ENCODE measurements at regions not wholly inside any gene's neighbourhood (a gene's known extent, or its start where the extent isn't known, plus 50 kb on each side); places are given as distances from the start of the nearest gene placed in this dataset.

DNA sequence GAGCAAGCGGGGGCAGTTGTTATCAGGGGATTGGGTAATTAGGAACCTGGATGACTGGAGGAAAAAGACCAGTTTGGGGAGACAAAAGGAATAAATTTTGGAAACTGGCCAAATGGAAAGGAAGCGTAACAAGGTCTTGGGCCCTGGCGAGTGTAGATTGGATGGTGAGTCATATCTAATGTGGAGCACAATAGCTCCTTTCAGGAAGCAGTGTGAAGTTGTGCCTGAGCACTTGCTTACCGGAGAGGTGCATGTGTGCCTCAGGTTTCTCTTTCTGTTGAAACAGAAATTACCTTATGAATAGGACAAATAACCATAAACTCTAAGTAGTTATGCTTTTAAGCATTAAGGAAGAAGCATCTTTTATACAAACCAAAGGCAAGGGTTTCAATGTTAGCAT, 176.4 kb downstream of the KIF4B start:
- DNase-seq (ENCODE audit: low spot score) = no peak
- TF ChIP-seq EGR1 (IDR thresholded peaks at IDR 0.05; ENCODE audit: low read depth in 2 of 2) (no peak), RAD21 (IDR thresholded peaks at IDR 0.05) (no peak), YY1 (IDR thresholded peaks at IDR 0.05) (no peak), FOXA2 (IDR thresholded peaks at IDR 0.05) (no peak)
- TF ChIP-seq, protein P1, sequence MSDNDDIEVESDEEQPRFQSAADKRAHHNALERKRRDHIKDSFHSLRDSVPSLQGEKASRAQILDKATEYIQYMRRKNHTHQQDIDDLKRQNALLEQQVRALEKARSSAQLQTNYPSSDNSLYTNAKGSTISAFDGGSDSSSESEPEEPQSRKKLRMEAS (IDR thresholded peaks at IDR 0.05) = no peak
- TF ChIP-seq, protein P2, sequence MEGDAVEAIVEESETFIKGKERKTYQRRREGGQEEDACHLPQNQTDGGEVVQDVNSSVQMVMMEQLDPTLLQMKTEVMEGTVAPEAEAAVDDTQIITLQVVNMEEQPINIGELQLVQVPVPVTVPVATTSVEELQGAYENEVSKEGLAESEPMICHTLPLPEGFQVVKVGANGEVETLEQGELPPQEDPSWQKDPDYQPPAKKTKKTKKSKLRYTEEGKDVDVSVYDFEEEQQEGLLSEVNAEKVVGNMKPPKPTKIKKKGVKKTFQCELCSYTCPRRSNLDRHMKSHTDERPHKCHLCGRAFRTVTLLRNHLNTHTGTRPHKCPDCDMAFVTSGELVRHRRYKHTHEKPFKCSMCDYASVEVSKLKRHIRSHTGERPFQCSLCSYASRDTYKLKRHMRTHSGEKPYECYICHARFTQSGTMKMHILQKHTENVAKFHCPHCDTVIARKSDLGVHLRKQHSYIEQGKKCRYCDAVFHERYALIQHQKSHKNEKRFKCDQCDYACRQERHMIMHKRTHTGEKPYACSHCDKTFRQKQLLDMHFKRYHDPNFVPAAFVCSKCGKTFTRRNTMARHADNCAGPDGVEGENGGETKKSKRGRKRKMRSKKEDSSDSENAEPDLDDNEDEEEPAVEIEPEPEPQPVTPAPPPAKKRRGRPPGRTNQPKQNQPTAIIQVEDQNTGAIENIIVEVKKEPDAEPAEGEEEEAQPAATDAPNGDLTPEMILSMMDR (IDR thresholded peaks at IDR 0.05; ENCODE audit: low read depth, low read length, missing input control) = no peak
- no peak overlapping the region for H3K9ac ChIP-seq (ENCODE audit: low read depth in 1 of 2, low read length in 2 of 2)
- WGBS = 81% methylated on average over 4 of the region's 4 CpGs
- H3K9me3 ChIP-seq (ENCODE audit: control insufficient read depth in 4 of 4, low read length in 3 of 4) = peaks cover 0 to 7% (median 4%) of the 10 kb centered on the region in 4 donors
- H3K4me1 ChIP-seq (ENCODE audit: control insufficient read depth in 4 of 4, insufficient read depth in 4 of 4, low read length in 3 of 4) = no peaks in the 10 kb centered on the region
- no peaks in the 10 kb centered on the region for H3K36me3 ChIP-seq (ENCODE audit: control insufficient read depth in 4 of 4, insufficient read depth in 3 of 4, low read depth in 1 of 4, low read length in 3 of 4)
- H3K27ac ChIP-seq (ENCODE audit: low read depth in 1 of 2, low read length in 2 of 2) = no peak overlapping the region
- no peak overlapping the region for H3K4me3 ChIP-seq (ENCODE audit: low read depth in 1 of 3, low read length in 3 of 3)
- H3K27me3 ChIP-seq (ENCODE audit: control insufficient read depth in 4 of 4, insufficient read depth in 4 of 4, low read length in 3 of 4) = peaks cover 0 to 5% (median 0%) of the 10 kb centered on the region in 4 donors

DNA sequence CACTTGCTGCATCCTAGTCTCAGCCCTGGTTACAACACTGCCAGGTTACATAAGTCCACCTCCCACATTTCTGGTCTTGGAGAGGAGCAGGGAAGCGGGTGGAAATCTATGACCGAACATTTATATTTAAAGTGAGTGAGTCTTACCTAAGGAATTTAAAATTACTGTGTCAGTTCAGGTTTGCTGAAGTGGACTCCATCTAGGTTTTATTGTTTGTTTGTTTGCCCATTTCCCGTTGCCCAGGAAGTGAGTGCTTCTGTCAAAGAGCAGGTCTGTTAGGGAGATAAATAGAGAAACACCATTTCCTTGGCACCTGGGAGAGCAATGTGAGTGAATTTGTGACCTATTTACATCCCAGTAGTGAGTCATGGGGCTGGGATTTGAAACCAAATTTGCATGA, 179.5 kb downstream of the KIF4B start:
- H3K9ac ChIP-seq (ENCODE audit: low read depth in 1 of 2, low read length in 2 of 2) = no peak overlapping the region
- 66% methylated on average over 3 of the region's 3 CpGs for WGBS
- peaks cover 0 to 5% (median 0%) of the 10 kb centered on the region in 4 donors for H3K27me3 ChIP-seq (ENCODE audit: control insufficient read depth in 4 of 4, insufficient read depth in 4 of 4, low read length in 3 of 4)
- TF ChIP-seq, protein P1 (IDR thresholded peaks at IDR 0.05) = no peak
- TF ChIP-seq FOXA1 (IDR thresholded peaks at IDR 0.05) (no peak), HNF4G (IDR thresholded peaks at IDR 0.05) (no peak), YY1 (IDR thresholded peaks at IDR 0.05) (no peak), HNF4A (conservative IDR thresholded peaks at IDR 0.05) (no peak), NR2F2 (IDR thresholded peaks at IDR 0.05) (no peak)
- TF ChIP-seq, protein P3, sequence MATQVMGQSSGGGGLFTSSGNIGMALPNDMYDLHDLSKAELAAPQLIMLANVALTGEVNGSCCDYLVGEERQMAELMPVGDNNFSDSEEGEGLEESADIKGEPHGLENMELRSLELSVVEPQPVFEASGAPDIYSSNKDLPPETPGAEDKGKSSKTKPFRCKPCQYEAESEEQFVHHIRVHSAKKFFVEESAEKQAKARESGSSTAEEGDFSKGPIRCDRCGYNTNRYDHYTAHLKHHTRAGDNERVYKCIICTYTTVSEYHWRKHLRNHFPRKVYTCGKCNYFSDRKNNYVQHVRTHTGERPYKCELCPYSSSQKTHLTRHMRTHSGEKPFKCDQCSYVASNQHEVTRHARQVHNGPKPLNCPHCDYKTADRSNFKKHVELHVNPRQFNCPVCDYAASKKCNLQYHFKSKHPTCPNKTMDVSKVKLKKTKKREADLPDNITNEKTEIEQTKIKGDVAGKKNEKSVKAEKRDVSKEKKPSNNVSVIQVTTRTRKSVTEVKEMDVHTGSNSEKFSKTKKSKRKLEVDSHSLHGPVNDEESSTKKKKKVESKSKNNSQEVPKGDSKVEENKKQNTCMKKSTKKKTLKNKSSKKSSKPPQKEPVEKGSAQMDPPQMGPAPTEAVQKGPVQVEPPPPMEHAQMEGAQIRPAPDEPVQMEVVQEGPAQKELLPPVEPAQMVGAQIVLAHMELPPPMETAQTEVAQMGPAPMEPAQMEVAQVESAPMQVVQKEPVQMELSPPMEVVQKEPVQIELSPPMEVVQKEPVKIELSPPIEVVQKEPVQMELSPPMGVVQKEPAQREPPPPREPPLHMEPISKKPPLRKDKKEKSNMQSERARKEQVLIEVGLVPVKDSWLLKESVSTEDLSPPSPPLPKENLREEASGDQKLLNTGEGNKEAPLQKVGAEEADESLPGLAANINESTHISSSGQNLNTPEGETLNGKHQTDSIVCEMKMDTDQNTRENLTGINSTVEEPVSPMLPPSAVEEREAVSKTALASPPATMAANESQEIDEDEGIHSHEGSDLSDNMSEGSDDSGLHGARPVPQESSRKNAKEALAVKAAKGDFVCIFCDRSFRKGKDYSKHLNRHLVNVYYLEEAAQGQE (IDR thresholded peaks at IDR 0.05) = no peak
- TF ChIP-seq, protein P4, sequence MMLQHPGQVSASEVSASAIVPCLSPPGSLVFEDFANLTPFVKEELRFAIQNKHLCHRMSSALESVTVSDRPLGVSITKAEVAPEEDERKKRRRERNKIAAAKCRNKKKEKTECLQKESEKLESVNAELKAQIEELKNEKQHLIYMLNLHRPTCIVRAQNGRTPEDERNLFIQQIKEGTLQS (IDR thresholded peaks at IDR 0.05) = no peak
- no peak for DNase-seq (ENCODE audit: low spot score)
- H3K9me3 ChIP-seq (ENCODE audit: control insufficient read depth in 4 of 4, low read length in 3 of 4) = peaks cover 0 to 2% (median 0%) of the 10 kb centered on the region in 4 donors
- H3K4me3 ChIP-seq (ENCODE audit: low read depth in 1 of 3, low read length in 3 of 3) = no peak overlapping the region
- H3K36me3 ChIP-seq (ENCODE audit: control insufficient read depth in 4 of 4, insufficient read depth in 3 of 4, low read depth in 1 of 4, low read length in 3 of 4) = no peaks in the 10 kb centered on the region
- H3K4me1 ChIP-seq (ENCODE audit: control insufficient read depth in 4 of 4, insufficient read depth in 4 of 4, low read length in 3 of 4) = no peaks in the 10 kb centered on the region
- no peak overlapping the region for H3K27ac ChIP-seq (ENCODE audit: low read depth in 1 of 2, low read length in 2 of 2)

Measured in liver (tissue), 8 donors.